Lower leg skin (tissue), 4 donors: ENCODE measurements at regions not wholly inside any gene's neighbourhood (a gene's known extent, or its start where the extent isn't known, plus 50 kb on each side); places are given as distances from the start of the nearest gene placed in this dataset.
A peak's percentile ranks its signal among the peaks of the same experiment; 100 is the strongest.
"Not testable (repeated sequence)": the region's sequence is repeated elsewhere in the genome, so short reads cannot be mapped to it uniquely, and the experiment has no call there.

Experiments
- DNase-seq, 2 donors: peaks; one replicate each; pipeline ENCODE4 v3.0.0-alpha.2; 2019; ENCODE audit warnings: low spot score in 2 of 2
- H3K4me3 ChIP-seq: fragments of 200-600 bp; sonication (generic); 2 replicates; pipeline ENCODE4 v1.5.1; 2017; ENCODE audit warnings: mild to moderate bottlenecking, low read depth; ENCODE audit not compliant: poor library complexity, severe bottlenecking
- CTCF ChIP-seq, 3 donors: fragments of 450-650 bp; IDR thresholded peaks; one replicate each; pipeline ENCODE4 v1.5.1; 2016; ENCODE audit warnings: antibody characterized with exemption in 3 of 3, mild to moderate bottlenecking in 3 of 3, moderate library complexity in 2 of 3
- POLR2A ChIP-seq, 2 donors: fragments of 450-650 bp; IDR thresholded peaks; one replicate each; pipeline ENCODE4 v1.6.1; 2016 to 2017; ENCODE audit warnings: antibody characterized with exemption in 2 of 2, mild to moderate bottlenecking in 1 of 2, moderate library complexity in 1 of 2
- WGBS, 2 donors: methylation state at CpG; one replicate each; pipeline ENCODE4 v1.1.5; 2018; 5-methylcytosine and 5-hydroxymethylcytosine counted together
- intact Hi-C: fragments of 100-400 bp; cut with DNase I; formaldehyde crosslinking; loops from one replicate; pipeline ENCODE4 v1.15.0; 2023; ENCODE audit warnings: low total_unique reads

GRCh38 chr17:27089929-27090247 lies 204.0 kb upstream of the WSB1 start:
- intact Hi-C loops = no loop called here
- no peak for DNase-seq
- TF ChIP-seq POLR2A (IDR thresholded peaks at IDR 0.05) = no peak
- no peak for TF ChIP-seq CTCF (IDR thresholded peaks at IDR 0.05)
- no peak overlapping the region for H3K4me3 ChIP-seq
- WGBS, 2 donors = 83 to 100% methylated on average over 1 of the region's 1 CpG

DNA sequence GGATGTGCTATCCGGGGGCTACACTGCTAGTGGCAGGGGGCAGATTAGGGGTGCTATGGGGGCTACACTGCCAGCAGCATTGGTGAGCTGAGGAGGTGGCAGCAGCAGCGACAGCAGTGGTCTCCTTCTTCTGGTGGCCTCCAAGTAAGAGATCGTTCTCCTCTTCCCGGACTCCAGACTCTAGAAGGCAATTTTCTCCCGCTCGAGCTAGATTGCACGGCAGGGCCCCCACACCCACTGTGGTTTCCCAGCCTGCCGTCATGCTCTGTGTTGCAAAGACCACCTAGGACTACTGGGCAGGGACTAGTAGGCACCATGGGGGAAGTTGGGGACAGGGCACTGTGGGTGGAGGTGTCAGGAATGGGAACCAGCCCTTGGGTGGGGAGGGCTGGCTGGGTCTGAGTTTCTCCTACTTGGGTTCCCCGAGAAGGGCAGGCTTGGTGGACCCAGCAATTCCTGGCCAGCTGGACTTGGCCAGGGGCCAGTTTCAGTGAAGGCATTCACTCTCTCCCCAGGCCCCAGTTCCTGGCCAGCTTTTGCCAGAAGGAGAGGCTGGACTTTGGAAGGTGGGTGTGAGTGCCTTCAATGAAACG lies 203.4 kb upstream of the WSB1 start:
- peak overlapping the region; percentile 0 for H3K4me3 ChIP-seq
- peak in 1 of 2 donors; percentile 80 for DNase-seq
- WGBS, 2 donors = 71 to 82% methylated on average over 10 of the region's 10 CpGs
- intact Hi-C loops = not testable (repeated sequence)

GRCh38 chr17:27091043-27091497 lies 202.8 kb upstream of the WSB1 start:
- TF ChIP-seq CTCF (IDR thresholded peaks at IDR 0.05) (no peak), POLR2A (IDR thresholded peaks at IDR 0.05) (no peak)
- intact Hi-C loops = no loop called here
- peak overlapping the region; percentile 0 for H3K4me3 ChIP-seq
- DNase-seq = no peak
- 78 to 87% methylated on average over 11 of the region's 11 CpGs for WGBS, 2 donors

GRCh38 chr17:27094179-27094578 lies 199.7 kb upstream of the WSB1 start:
- intact Hi-C loops, DNase-seq, H3K4me3 ChIP-seq: not testable (repeated sequence)
- WGBS, 2 donors = 82 to 90% methylated on average over 1 of the region's 1 CpG

- H3K4me3 ChIP-seq, DNase-seq, intact Hi-C loops: not testable (repeated sequence)
- WGBS, 2 donors = 89 to 92% methylated on average over 4 of the region's 4 CpGs
Measured at GRCh38 chr17:27095821-27096220, 198.1 kb upstream of the WSB1 start.

DNA sequence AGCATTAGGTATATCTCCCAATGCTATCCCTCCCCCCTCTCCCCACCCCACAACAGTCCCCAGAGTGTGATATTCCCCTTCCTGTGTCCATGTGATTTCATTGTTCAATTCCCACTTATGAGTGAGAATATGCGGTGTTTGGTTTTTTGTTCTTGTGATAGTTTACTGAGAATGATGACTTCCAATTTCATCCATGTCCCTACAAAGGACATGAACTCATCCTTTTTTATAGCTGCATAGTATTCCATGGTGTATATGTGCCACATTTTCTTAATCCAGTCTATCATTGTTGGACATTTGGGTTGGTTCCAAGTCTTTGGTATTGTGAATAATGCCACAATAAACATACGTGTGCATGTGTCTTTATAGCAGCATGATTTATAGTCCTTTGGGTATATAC lies 194.6 kb upstream of the WSB1 start:
- 75 to 79% methylated on average over 2 of the region's 2 CpGs for WGBS, 2 donors
- H3K4me3 ChIP-seq, DNase-seq, intact Hi-C loops: not testable (repeated sequence)

DNA sequence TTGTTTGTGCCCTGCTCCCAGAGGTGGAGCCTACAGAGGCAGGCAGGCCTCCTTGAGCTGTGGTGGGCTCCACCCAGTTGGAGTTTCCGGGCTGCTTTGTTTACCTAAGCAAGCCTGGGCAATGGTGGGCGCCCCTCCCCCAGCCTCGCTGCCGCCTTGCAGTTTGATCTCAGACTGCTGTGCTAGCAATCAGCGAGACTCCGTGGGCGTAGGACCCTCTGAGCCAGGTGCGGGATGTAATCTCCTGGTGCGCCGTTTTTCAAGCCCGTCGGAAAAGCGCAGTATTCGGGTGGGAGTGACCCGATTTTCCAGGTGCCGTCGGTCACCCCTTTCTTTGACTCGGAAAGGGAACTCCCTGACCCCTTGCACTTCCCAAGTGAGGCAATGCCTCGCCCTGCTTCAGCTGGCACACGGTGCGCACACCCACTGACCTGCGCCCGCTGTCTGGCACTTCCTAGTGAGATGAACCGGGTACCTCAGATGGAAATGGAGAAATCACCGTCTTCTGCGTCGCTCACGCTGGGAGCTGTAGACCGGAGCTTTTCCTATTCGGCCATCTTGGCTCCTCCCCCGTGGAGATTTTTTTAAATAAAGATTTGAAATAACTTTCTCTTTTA lies 189.2 kb upstream of the WSB1 start:
- intact Hi-C loops, DNase-seq, H3K4me3 ChIP-seq: not testable (repeated sequence)
- WGBS, 2 donors = 86 to 91% methylated on average over 31 of the region's 31 CpGs

GRCh38 chr17:27105636-27106035 lies 188.3 kb upstream of the WSB1 start:
- intact Hi-C loops = no loop called here
- H3K4me3 ChIP-seq = no peak overlapping the region
- TF ChIP-seq CTCF (IDR thresholded peaks at IDR 0.05) (no peak), POLR2A (IDR thresholded peaks at IDR 0.05) (no peak)
- no peak for DNase-seq
- 65 to 80% methylated on average over 3 of the region's 3 CpGs for WGBS, 2 donors
